ENCODE measurements at regions not wholly inside any gene's neighbourhood (a gene's known extent, or its start where the extent isn't known, plus 50 kb on each side); places are given as distances from the start of the nearest gene placed in this dataset.

DNA sequence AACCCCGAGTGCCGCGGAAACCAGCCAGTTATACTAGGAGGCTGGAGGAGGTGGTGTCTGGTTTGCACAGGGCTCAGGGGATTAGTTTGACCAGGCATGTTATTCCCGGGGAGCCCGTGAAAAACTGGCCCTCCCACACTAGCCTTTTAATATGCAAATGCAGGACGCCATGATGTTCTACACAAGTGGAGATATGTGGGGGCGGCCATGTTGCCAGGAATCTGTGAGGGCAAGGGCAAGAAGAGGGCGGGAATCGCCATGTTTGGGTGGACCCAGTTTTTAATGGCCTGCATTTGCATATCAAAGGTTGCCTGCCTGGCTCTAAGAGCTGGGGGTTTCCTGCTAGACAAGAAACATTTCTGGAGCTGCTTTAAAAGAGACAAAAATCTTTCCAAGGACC lies 940.7 kb downstream of the CDH18 start:
- no peak for DNase-seq (ENCODE audit: low read depth in 4 of 6, low spot score in 6 of 6)
- Histone ChIP-seq H3K27me3 (ENCODE audit: control insufficient read depth, insufficient read depth, low read length) (no peaks in the 10 kb centered on the region), H3K36me3 (ENCODE audit: control insufficient read depth, insufficient read depth, low read length) (no peaks in the 10 kb centered on the region), H3K9me3 (ENCODE audit: control insufficient read depth, insufficient read depth, low read length) (no peaks in the 10 kb centered on the region), H3K27ac (ENCODE audit: low read depth, low read length) (no peak overlapping the region), H3K4me1 (ENCODE audit: control insufficient read depth, insufficient read depth, low read length) (no peaks in the 10 kb centered on the region), H3K4me3 (ENCODE audit: low read depth, low read length) (no peak overlapping the region)
- 64% methylated on average over 4 of the region's 9 CpGs for WGBS (ENCODE audit: insufficient coverage)

DNA sequence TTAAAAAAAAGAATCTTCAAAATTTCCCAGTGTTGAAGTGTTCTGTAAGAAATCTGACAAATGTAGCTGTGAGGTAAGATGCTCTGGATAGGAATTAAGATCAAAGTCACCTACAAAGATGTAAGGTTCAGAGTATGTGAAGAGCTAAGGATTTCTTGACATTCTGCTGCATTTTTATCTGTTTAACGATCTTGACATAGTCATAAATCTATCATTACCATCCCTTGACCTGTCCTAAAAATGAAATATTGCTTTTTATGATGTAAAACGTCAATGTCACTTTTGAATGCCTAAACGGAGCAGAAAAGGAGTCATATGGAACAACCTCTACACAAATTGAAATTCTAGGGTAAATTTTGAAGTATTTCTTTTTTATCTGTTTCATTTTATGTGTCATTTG lies 939.3 kb downstream of the CDH18 start:
- H3K27me3 ChIP-seq (ENCODE audit: control insufficient read depth, insufficient read depth, low read length) = no peaks in the 10 kb centered on the region
- no peaks in the 10 kb centered on the region for H3K4me1 ChIP-seq (ENCODE audit: control insufficient read depth, insufficient read depth, low read length)
- no peaks in the 10 kb centered on the region for H3K36me3 ChIP-seq (ENCODE audit: control insufficient read depth, insufficient read depth, low read length)
- no peak overlapping the region for H3K27ac ChIP-seq (ENCODE audit: low read depth, low read length)
- no peak overlapping the region for H3K4me3 ChIP-seq (ENCODE audit: low read depth, low read length)
- no peaks in the 10 kb centered on the region for H3K9me3 ChIP-seq (ENCODE audit: control insufficient read depth, insufficient read depth, low read length)
- DNase-seq (ENCODE audit: low read depth in 4 of 6, low spot score in 6 of 6) = peak in 1 of 6 donors; percentile 19
- WGBS (ENCODE audit: insufficient coverage) = no CpG with 5 or more reads among the region's 3 CpGs

DNA sequence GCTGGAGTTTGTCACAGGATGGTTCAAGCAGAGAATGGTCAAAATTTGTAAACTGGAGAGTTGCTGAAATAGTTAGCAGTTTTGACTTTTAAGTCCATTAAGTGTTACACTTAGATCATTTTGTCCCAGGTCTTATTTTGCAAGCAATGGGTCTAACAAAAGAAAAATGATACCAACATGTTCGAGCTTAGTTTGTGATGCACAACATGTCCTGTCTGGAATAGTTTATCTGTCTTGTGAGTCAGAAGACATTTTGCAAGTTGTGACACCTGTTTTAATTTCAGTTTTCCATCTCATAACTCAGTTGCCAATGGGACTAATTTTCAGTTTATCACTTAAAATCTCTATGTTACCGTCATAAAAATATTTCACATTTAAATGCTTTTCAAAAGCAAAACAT lies 929.8 kb downstream of the CDH18 start:
- Histone ChIP-seq H3K9me3 (ENCODE audit: control insufficient read depth, insufficient read depth, low read length) (no peaks in the 10 kb centered on the region), H3K4me1 (ENCODE audit: control insufficient read depth, insufficient read depth, low read length) (no peaks in the 10 kb centered on the region), H3K27me3 (ENCODE audit: control insufficient read depth, insufficient read depth, low read length) (no peaks in the 10 kb centered on the region), H3K36me3 (ENCODE audit: control insufficient read depth, insufficient read depth, low read length) (no peaks in the 10 kb centered on the region), H3K4me3 (ENCODE audit: low read depth, low read length) (no peak overlapping the region), H3K27ac (ENCODE audit: low read depth, low read length) (no peak overlapping the region)
- no CpG with 5 or more reads among the region's 2 CpGs for WGBS (ENCODE audit: insufficient coverage)
- no peak for DNase-seq (ENCODE audit: low read depth in 4 of 6, low spot score in 6 of 6)

DNA sequence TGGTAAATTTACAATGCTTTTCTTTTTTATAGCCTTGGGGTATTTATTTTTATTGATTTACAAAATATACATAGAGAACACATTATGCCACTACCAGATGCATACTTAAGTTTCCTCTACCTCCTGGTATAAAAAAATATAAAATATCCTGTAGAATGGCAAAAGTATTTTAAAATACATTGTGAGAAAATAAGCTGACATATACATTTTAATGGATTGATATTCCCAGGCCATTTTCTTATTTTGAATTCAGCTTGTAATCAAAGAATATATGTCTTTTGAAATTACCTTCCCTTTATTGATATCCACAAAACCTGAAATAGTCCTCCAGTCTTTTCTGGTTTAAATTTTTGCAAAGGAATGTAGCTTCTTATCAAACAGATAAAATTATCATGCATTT lies 923.9 kb downstream of the CDH18 start:
- no peak overlapping the region for H3K4me3 ChIP-seq (ENCODE audit: low read depth, low read length)
- DNase-seq (ENCODE audit: low read depth in 4 of 6, low spot score in 6 of 6) = no peak
- H3K27ac ChIP-seq (ENCODE audit: low read depth, low read length) = no peak overlapping the region
- no peaks in the 10 kb centered on the region for H3K36me3 ChIP-seq (ENCODE audit: control insufficient read depth, insufficient read depth, low read length)
- H3K9me3 ChIP-seq (ENCODE audit: control insufficient read depth, insufficient read depth, low read length) = peaks cover 1% of the 10 kb centered on the region
- H3K27me3 ChIP-seq (ENCODE audit: control insufficient read depth, insufficient read depth, low read length) = no peaks in the 10 kb centered on the region
- no peaks in the 10 kb centered on the region for H3K4me1 ChIP-seq (ENCODE audit: control insufficient read depth, insufficient read depth, low read length)

DNA sequence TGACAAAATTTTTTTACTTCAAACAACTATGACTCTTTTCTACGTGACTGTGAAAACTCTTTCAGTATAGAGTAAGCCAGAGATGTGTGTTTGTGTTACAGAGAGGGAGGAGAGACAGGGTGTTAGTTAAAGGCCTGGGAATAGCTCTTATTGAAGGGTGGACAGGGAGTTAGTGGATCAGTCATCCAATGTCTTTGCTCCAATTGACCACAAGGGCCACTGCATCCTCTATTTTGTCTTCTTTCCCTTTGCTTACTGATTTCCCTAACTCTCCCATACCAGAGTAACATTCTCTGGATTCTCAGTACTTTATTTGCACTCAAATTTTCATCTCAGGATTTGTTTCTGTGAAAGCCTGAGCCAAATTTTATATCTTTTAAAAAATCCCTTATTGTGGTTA lies 920.3 kb downstream of the CDH18 start:
- Histone ChIP-seq H3K4me1 (ENCODE audit: control insufficient read depth, insufficient read depth, low read length) (no peaks in the 10 kb centered on the region), H3K36me3 (ENCODE audit: control insufficient read depth, insufficient read depth, low read length) (no peaks in the 10 kb centered on the region), H3K27ac (ENCODE audit: low read depth, low read length) (no peak overlapping the region), H3K9me3 (ENCODE audit: control insufficient read depth, insufficient read depth, low read length) (peaks cover 1% of the 10 kb centered on the region), H3K4me3 (ENCODE audit: low read depth, low read length) (no peak overlapping the region), H3K27me3 (ENCODE audit: control insufficient read depth, insufficient read depth, low read length) (no peaks in the 10 kb centered on the region)
- no CpG with 5 or more reads among the region's 1 CpG for WGBS (ENCODE audit: insufficient coverage)
- no peak for DNase-seq (ENCODE audit: low read depth in 4 of 6, low spot score in 6 of 6)

DNA sequence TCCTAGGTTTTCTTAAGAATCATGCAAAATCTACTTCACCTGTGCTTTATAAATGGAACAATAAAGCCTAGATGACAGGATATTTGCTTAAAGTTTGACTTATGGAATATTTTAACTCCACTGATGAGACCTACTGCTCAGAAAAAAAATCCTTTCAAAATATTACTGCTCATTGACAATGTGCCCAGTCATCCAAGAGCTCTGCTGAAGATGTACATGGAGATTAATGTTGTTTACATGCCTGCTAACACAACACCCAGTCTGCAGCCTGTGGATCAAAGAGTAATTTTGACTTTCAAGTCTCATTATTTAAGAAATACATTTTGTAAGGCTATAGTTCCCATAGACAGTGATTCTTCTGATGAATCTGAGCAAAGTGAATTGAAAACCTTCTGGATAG lies 889.6 kb downstream of the CDH18 start:
- Histone ChIP-seq H3K9me3 (ENCODE audit: control insufficient read depth, insufficient read depth, low read length) (no peaks in the 10 kb centered on the region), H3K27ac (ENCODE audit: low read depth, low read length) (no peak overlapping the region), H3K36me3 (ENCODE audit: control insufficient read depth, insufficient read depth, low read length) (no peaks in the 10 kb centered on the region), H3K27me3 (ENCODE audit: control insufficient read depth, insufficient read depth, low read length) (no peaks in the 10 kb centered on the region), H3K4me1 (ENCODE audit: control insufficient read depth, insufficient read depth, low read length) (no peaks in the 10 kb centered on the region), H3K4me3 (ENCODE audit: low read depth, low read length) (no peak overlapping the region)
- DNase-seq (ENCODE audit: low read depth in 4 of 6, low spot score in 6 of 6) = no peak

DNA sequence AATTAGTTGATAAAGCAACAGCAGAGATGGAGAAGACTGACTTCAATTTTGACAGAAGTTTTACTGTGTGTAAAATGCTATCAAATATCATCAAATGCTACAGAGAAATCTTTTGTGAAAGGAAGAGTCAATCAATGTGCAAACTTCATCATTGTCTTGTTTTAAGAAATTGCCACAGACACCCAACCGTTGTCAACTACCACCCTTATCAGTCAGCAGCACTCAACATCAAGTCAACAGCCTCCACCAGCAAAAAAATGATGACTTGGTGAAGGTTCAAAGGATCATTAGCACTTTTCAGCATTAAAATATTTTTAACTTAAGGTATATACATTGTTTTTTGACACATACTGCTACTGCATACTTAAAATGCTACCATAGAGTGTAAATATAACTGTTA lies 888.8 kb downstream of the CDH18 start:
- no peaks in the 10 kb centered on the region for H3K9me3 ChIP-seq (ENCODE audit: control insufficient read depth, insufficient read depth, low read length)
- no peaks in the 10 kb centered on the region for H3K36me3 ChIP-seq (ENCODE audit: control insufficient read depth, insufficient read depth, low read length)
- H3K27ac ChIP-seq (ENCODE audit: low read depth, low read length) = no peak overlapping the region
- no peaks in the 10 kb centered on the region for H3K4me1 ChIP-seq (ENCODE audit: control insufficient read depth, insufficient read depth, low read length)
- DNase-seq (ENCODE audit: low read depth in 4 of 6, low spot score in 6 of 6) = no peak
- H3K27me3 ChIP-seq (ENCODE audit: control insufficient read depth, insufficient read depth, low read length) = no peaks in the 10 kb centered on the region
- no peak overlapping the region for H3K4me3 ChIP-seq (ENCODE audit: low read depth, low read length)
- WGBS (ENCODE audit: insufficient coverage) = no CpG with 5 or more reads among the region's 1 CpG

DNA sequence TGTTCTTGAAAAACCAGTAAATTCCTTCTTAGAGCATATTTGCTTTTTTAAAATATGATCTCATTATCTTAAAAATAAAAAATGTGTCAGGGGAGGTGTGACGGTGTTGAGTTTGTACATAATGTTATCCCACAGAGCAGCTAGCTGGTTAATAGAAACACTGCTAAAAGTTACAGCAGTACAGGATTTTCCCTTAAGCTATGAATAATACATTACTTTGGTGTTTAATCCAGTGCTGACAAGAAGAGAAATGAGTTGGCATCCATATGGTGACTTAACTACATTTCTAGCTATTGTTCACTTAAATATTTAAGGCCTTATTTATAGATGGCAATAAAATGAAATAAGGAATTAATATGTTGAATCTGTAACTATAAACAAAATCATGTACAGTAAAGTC lies 883.1 kb downstream of the CDH18 start:
- DNase-seq (ENCODE audit: low read depth in 4 of 6, low spot score in 6 of 6) = peak in 2 of 6 donors; percentile 9 to 26
- H3K4me3 ChIP-seq (ENCODE audit: low read depth, low read length) = no peak overlapping the region
- no peaks in the 10 kb centered on the region for H3K4me1 ChIP-seq (ENCODE audit: control insufficient read depth, insufficient read depth, low read length)
- H3K27ac ChIP-seq (ENCODE audit: low read depth, low read length) = no peak overlapping the region
- no peaks in the 10 kb centered on the region for H3K9me3 ChIP-seq (ENCODE audit: control insufficient read depth, insufficient read depth, low read length)
- H3K27me3 ChIP-seq (ENCODE audit: control insufficient read depth, insufficient read depth, low read length) = no peaks in the 10 kb centered on the region
- no CpG with 5 or more reads among the region's 1 CpG for WGBS (ENCODE audit: insufficient coverage)
- H3K36me3 ChIP-seq (ENCODE audit: control insufficient read depth, insufficient read depth, low read length) = no peaks in the 10 kb centered on the region

DNA sequence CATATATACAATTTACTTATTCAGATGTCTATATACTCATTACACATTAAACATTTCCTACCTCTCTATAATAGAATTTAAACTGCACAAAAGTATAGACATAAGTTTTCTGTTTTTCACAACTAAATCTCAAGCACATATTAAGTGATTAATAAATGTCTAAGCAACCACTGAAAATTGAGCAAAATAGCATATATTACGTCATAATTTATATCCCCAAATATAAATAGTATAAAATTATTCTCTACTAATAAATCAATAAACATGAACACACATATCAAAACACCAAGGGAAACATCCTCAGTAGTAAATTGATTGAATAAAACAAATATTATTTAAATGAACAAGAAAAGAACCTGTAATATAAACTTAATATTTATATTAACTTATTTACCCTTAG lies 865.1 kb downstream of the CDH18 start:
- H3K27ac ChIP-seq (ENCODE audit: low read depth, low read length) = no peak overlapping the region
- H3K4me3 ChIP-seq (ENCODE audit: low read depth, low read length) = no peak overlapping the region
- no peak for DNase-seq (ENCODE audit: low read depth in 4 of 6, low spot score in 6 of 6)
- no peaks in the 10 kb centered on the region for H3K4me1 ChIP-seq (ENCODE audit: control insufficient read depth, insufficient read depth, low read length)
- H3K9me3 ChIP-seq (ENCODE audit: control insufficient read depth, insufficient read depth, low read length) = no peaks in the 10 kb centered on the region
- no CpG with 5 or more reads among the region's 1 CpG for WGBS (ENCODE audit: insufficient coverage)
- no peaks in the 10 kb centered on the region for H3K36me3 ChIP-seq (ENCODE audit: control insufficient read depth, insufficient read depth, low read length)
- no peaks in the 10 kb centered on the region for H3K27me3 ChIP-seq (ENCODE audit: control insufficient read depth, insufficient read depth, low read length)

DNA sequence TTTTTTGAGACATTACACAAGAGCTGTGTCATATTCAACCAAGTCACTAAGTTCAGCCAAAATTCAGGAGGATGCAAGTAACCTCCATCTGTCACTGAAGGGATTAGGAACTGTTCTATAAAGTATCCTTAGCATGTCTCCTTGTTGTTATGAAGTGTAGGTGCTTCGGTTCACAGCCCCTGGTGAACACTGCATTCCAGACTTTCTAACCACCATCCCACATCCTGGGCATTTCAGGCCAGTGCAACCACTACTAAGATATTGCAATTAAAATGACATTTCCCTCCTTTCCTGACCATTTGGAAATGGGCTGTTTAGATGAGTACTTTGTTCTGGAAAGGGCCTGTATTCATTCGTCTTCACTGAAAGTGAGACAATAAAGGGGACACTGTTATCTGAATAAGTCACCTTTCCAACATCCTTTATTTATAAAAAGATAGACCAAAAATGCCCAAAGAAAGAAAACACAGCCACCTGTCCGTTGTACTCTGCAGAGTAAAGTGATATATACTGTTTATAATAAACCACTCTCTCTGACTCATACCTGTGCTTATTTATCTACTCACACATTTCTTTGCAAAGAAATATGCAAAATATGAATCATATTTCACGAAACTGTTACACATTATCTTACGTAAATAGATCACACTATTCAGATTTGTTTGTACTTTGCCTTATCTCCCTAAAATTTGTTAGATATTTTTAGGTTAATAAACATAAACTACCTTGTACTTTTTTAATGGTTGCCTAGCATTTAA lies 861.9 kb downstream of the CDH18 start:
- WGBS (ENCODE audit: insufficient coverage) = no CpG with 5 or more reads among the region's 5 CpGs
- Histone ChIP-seq H3K4me3 (ENCODE audit: low read depth, low read length) (no peak overlapping the region), H3K4me1 (ENCODE audit: control insufficient read depth, insufficient read depth, low read length) (no peaks in the 10 kb centered on the region), H3K27ac (ENCODE audit: low read depth, low read length) (no peak overlapping the region), H3K36me3 (ENCODE audit: control insufficient read depth, insufficient read depth, low read length) (no peaks in the 10 kb centered on the region), H3K9me3 (ENCODE audit: control insufficient read depth, insufficient read depth, low read length) (no peaks in the 10 kb centered on the region), H3K27me3 (ENCODE audit: control insufficient read depth, insufficient read depth, low read length) (no peaks in the 10 kb centered on the region)
- no peak for DNase-seq (ENCODE audit: low read depth in 4 of 6, low spot score in 6 of 6)

All from spinal cord (tissue), 9 donors.